ENCODE measurements at regions not wholly inside any gene's neighbourhood (a gene's known extent, or its start where the extent isn't known, plus 50 kb on each side); places are given as distances from the start of the nearest gene placed in this dataset.

GRCh38 chr20:60624066-60624465 is 628.0 kb upstream of the CDH4 start:
- no peak for TF ChIP-seq CTCF (IDR thresholded peaks at IDR 0.05)
- TF ChIP-seq POLR2A (IDR thresholded peaks at IDR 0.05), result no peak
- Histone ChIP-seq H3K4me3 (no peak overlapping the region), H3K27ac (no peak overlapping the region), H3K9me3 (no peaks in the 10 kb centered on the region), H3K4me1 (no peaks in the 10 kb centered on the region), H3K27me3 (no peaks in the 10 kb centered on the region), H3K36me3 (no peaks in the 10 kb centered on the region)
- no peak for DNase-seq
- intact Hi-C loops (cut with DNase I; ENCODE audit: low total_unique reads), result no loop called here

GRCh38 chr20:60627751-60628565 is 624.1 kb upstream of the CDH4 start:
- intact Hi-C loops (cut with DNase I; ENCODE audit: low total_unique reads), result no loop called here
- H3K9me3 ChIP-seq, result no peaks in the 10 kb centered on the region
- no peaks in the 10 kb centered on the region for H3K27me3 ChIP-seq
- TF ChIP-seq POLR2A (IDR thresholded peaks at IDR 0.05) (no peak), CTCF (IDR thresholded peaks at IDR 0.05) (no peak)
- H3K4me1 ChIP-seq, result no peaks in the 10 kb centered on the region
- H3K36me3 ChIP-seq, result no peaks in the 10 kb centered on the region
- no peak overlapping the region for H3K4me3 ChIP-seq
- no peak overlapping the region for H3K27ac ChIP-seq
- no peak for DNase-seq

DNA sequence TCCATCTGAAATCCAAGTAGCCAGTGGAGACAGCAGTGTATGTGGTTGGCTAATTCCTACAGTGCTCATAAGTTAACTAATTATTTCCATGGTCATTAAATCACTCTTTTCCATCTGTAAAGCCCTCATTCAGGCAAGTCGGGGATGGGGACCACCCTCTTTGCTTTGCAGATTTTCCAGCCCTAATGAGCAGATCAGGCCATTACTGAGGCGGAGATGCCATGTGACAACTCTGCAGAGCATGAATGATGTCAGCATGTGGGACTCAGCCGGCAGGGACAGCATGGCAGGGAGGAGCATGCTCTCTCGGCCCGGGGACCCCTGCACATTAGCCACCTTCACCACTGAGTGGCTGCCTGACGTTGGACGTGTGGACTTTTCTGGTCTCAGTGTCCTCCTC is 623.3 kb upstream of the CDH4 start:
- Histone ChIP-seq H3K36me3 (no peaks in the 10 kb centered on the region), H3K27ac (no peak overlapping the region), H3K27me3 (no peaks in the 10 kb centered on the region), H3K4me1 (no peaks in the 10 kb centered on the region), H3K9me3 (no peaks in the 10 kb centered on the region), H3K4me3 (no peak overlapping the region)
- no peak for DNase-seq
- intact Hi-C loops (cut with DNase I; ENCODE audit: low total_unique reads), result no loop called here
- TF ChIP-seq POLR2A (IDR thresholded peaks at IDR 0.05), result no peak
- TF ChIP-seq CTCF (IDR thresholded peaks at IDR 0.05), result no peak

DNA sequence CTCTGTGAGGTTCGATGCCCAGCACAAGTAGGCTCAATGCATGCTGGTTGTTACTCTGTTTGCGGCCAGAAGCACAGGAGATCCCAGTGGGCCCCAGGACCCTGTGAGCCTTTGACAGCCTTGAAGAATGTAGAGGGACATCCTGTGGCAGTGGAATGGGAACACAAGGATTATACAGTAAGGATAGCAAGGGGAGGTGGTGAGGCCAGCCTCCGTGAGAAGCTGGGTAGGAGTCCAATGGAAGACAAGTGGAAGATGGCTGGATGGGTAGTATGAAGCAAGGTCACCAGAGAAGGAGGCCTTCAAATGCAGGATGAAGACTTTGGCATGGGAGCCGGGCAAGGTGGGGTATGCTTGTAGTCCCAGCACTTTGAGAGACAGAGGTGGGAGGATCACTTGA is 622.9 kb upstream of the CDH4 start:
- no peaks in the 10 kb centered on the region for H3K27me3 ChIP-seq
- no peaks in the 10 kb centered on the region for H3K4me1 ChIP-seq
- DNase-seq, result no peak
- no peak for TF ChIP-seq CTCF (IDR thresholded peaks at IDR 0.05)
- TF ChIP-seq POLR2A (IDR thresholded peaks at IDR 0.05), result no peak
- H3K4me3 ChIP-seq, result no peak overlapping the region
- H3K27ac ChIP-seq, result no peak overlapping the region
- no peaks in the 10 kb centered on the region for H3K36me3 ChIP-seq
- H3K9me3 ChIP-seq, result no peaks in the 10 kb centered on the region
- intact Hi-C loops (cut with DNase I; ENCODE audit: low total_unique reads), result no loop called here

- TF ChIP-seq POLR2A (IDR thresholded peaks at IDR 0.05) (no peak), CTCF (IDR thresholded peaks at IDR 0.05) (no peak)
- DNase-seq, result no peak
- Histone ChIP-seq H3K4me1 (no peaks in the 10 kb centered on the region), H3K27me3 (no peaks in the 10 kb centered on the region), H3K36me3 (no peaks in the 10 kb centered on the region), H3K27ac (no peak overlapping the region), H3K4me3 (no peak overlapping the region), H3K9me3 (no peaks in the 10 kb centered on the region)
- intact Hi-C loops (cut with DNase I; ENCODE audit: low total_unique reads), result no loop called here
Measured at GRCh38 chr20:60630609-60631008, 621.5 kb upstream of the CDH4 start.

Data from uterus (tissue), 3 donors.